Astrocyte of the cerebellum (primary cell): ENCODE measurements at regions not wholly inside any gene's neighbourhood (a gene's known extent, or its start where the extent isn't known, plus 50 kb on each side); places are given as distances from the start of the nearest gene placed in this dataset.

Source experiments
- DNase-seq: peaks from one replicate; pipeline ENCODE4 v3.0.0-alpha.2; 2011; ENCODE audit warnings: low read depth
- H3K4me3 ChIP-seq: 2 replicates; pipeline ENCODE4 v1.5.1; 2011; ENCODE audit warnings: mild to moderate bottlenecking, low read depth, low read length, moderate library complexity
- in situ Hi-C: cut with HindIII; loops from 2 replicates; pipeline ENCODE4 v1.10.0; 2017; ENCODE audit warnings: low sequenced_read_pairs
- TF ChIP-seq, protein P1 (sequence below): IDR thresholded peaks from 2 replicates; pipeline ENCODE4 v1.5.1; 2012; ENCODE audit warnings: low read length, low read depth, moderate library complexity, mild to moderate bottlenecking; ENCODE audit errors: missing control alignments

DNA sequence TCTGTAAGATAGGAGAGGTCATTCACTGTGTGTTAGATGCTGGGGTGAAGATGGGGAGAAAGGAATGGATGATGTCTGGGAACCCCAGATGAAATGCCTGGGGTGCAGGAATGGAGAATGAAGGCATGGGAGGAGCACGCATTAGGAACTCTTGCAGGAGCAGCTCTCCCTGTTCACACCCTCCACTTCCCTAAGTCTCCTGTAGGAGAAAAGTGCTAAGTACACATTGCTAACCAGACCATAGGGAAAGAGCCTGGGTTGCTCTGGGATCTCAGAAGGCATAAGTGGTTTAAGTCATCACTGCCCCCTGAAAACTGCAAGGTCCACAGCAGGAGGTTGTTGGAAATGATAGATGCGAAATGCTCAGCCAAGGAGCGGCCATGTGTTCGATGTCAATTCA, 163.1 kb downstream of the SEC61B start:
- H3K4me3 ChIP-seq: no peak overlapping the region
- in situ Hi-C loops: no loop called here
- TF ChIP-seq, protein P1, sequence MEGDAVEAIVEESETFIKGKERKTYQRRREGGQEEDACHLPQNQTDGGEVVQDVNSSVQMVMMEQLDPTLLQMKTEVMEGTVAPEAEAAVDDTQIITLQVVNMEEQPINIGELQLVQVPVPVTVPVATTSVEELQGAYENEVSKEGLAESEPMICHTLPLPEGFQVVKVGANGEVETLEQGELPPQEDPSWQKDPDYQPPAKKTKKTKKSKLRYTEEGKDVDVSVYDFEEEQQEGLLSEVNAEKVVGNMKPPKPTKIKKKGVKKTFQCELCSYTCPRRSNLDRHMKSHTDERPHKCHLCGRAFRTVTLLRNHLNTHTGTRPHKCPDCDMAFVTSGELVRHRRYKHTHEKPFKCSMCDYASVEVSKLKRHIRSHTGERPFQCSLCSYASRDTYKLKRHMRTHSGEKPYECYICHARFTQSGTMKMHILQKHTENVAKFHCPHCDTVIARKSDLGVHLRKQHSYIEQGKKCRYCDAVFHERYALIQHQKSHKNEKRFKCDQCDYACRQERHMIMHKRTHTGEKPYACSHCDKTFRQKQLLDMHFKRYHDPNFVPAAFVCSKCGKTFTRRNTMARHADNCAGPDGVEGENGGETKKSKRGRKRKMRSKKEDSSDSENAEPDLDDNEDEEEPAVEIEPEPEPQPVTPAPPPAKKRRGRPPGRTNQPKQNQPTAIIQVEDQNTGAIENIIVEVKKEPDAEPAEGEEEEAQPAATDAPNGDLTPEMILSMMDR: no peak
- DNase-seq: no peak

GRCh38 chr9:99385814-99386279, 163.8 kb downstream of the SEC61B start:
- in situ Hi-C loops: no loop called here

DNA sequence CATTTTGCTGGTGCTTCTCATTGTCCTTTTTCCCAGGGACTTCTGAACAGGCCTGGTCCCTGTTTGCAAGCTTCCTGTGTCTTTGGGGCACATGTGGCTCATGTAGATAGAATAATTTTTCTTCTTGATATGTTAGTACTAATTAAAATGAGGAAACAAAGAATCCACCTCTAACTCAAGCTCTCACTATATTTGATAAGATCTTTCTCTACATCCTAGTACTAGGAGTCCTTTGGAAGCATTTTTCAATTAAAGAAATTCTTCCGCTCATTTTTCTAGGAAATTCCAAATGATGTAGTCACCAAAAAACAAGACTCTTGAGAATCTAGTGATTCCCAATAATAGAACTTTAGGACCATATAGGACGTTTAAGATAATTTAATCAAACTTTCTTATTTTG, 165.3 kb downstream of the SEC61B start:
- no peak overlapping the region for H3K4me3 ChIP-seq
- in situ Hi-C loops: no loop called here
- no peak for DNase-seq
- TF ChIP-seq, protein P1: no peak

More at GRCh38 chr9:99385814-99386279, 163.8 kb downstream of the SEC61B start:
- no peak overlapping the region for H3K4me3 ChIP-seq
- TF ChIP-seq, protein P1: no peak
- no peak for DNase-seq

DNA sequence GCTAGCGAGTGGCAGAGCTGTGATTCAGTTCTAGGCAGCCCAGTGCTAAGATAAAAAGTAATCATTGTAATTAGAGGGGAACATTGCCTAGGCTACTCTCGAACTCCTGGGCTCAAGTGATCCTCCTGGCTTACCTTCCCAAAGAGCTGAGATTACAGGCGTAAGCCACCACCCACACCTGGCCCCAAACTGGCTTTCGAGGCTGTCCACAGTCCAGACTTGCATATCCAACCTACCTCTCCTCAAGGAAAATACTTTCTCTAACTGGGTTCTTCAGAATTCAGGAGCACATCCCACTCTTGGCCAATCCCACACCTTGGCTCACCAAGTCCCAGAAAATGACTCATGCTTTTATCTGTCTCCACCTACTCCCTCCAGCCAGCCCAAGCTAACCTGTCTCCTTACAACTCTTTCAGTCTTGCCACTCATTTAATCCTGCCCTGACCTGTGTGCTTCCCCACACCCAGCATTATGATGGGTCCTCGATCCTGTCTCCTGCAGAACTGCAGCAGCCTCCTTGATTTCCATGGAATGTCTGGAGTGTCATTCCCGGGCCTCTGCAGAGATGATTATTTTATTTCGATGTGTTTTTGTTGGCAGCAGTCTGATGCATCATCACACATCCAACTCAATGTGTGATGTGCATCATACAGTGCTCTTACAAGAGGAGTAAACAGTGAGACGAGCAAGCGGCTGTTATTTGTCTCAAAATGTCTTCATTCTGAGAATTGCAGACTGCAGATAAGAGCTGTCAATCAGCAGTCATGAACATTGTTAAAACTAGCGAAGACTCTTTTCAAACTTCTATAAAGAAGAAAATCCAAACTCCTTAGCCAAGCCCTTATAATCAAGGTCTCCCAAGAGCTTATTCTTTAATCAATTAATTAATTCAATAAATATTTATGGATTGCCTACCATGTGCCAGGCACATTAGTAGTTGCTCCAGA, 167.3 kb downstream of the SEC61B start:
- DNase-seq: no peak
- H3K4me3 ChIP-seq: no peak overlapping the region
- in situ Hi-C loops: no loop called here
- TF ChIP-seq, protein P1: no peak

DNA sequence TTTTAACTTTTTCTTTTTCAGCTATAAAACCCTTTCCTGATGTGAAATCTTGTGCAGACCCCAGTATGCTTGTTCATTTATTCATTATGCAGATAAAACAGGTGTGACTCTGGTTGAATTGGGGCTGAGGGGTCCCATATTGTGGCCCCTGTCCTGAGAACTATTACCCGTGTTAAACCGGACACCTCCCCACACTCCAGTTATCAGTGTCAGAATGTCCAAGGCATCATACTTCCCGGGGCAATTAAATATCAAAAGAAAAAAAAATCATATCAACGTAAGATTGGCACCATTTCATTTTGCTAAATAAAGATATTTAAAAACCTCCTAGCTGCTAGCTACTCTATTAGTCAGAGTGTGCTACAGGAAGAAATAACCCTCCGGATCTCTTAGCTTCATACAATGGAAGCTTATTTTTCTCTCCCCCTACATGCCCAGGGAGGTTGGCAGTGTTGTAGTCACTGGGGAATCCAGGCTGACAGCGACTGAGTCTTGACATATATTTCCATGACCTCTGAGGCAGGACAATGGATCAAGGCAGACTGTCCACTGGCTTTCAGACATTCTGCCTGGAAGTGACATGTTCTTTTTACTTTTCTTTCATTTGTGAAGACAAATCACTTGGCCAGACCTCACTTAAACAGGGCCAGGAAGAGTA, 170.0 kb downstream of the SEC61B start:
- no peak for DNase-seq
- TF ChIP-seq, protein P1: no peak
- in situ Hi-C loops: no loop called here
- H3K4me3 ChIP-seq: no peak overlapping the region

- TF ChIP-seq, protein P1: no peak
- in situ Hi-C loops: no loop called here
- DNase-seq: no peak
- no peak overlapping the region for H3K4me3 ChIP-seq
Observed at GRCh38 chr9:99392986-99393385, 170.9 kb downstream of the SEC61B start.
